OCI-LY7 (cell line): ENCODE measurements at regions not wholly inside any gene's neighbourhood (a gene's known extent, or its start where the extent isn't known, plus 50 kb on each side); places are given as distances from the start of the nearest gene placed in this dataset.

Source experiments
- BruUV-seq: library from RNA; stranded (reverse); fragments of 400-500 nt; replicated peaks from 2 replicates; lab custom pipeline; 2021; lab: Mats Ljungman, UMichigan
- CTCF ChIA-PET: fragments of 300-600 bp; sonication (Branson Sonifier 250); formaldehyde crosslinking; loops from one replicate; lab custom pipeline; 2022; ENCODE audit warnings: antibody characterized with exemption; ENCODE audit not compliant: unreplicated experiment; lab: Charles Lee
- POLR2A ChIA-PET: fragments of 300-600 bp; sonication (Branson Sonifier 250); formaldehyde crosslinking; loops from one replicate; lab custom pipeline; 2022; ENCODE audit warnings: antibody characterized with exemption; lab: Charles Lee
- DNase-seq: peaks from one replicate; pipeline ENCODE4 v3.0.0-alpha.2; 2015; ENCODE audit warnings: low spot score
- H2AFZ ChIP-seq: fragments of 200-600 bp; sonication (generic), shearing (Covaris generic); 2 replicates; pipeline ENCODE4 v1.6.1; 2014; ENCODE audit warnings: mild to moderate bottlenecking, antibody characterized with exemption, low read length, moderate library complexity
- H3K27ac ChIP-seq: fragments of 200-600 bp; sonication (generic); 2 replicates; pipeline ENCODE4 v1.5.1; 2014; ENCODE audit warnings: mixed run types, low read depth, mild to moderate bottlenecking, moderate library complexity, low read length, inconsistent platforms; ENCODE audit not compliant: poor library complexity, severe bottlenecking
- H3K36me3 ChIP-seq: fragments of 200-600 bp; sonication (generic); 2 replicates; pipeline ENCODE4 v1.6.1; 2014; ENCODE audit warnings: mild to moderate bottlenecking, antibody characterized with exemption, low read length, moderate library complexity, mixed read lengths; ENCODE audit not compliant: insufficient read depth
- H3K4me1 ChIP-seq: fragments of 200-600 bp; sonication (generic); 2 replicates; pipeline ENCODE4 v1.5.1; 2014; ENCODE audit warnings: mild to moderate bottlenecking, low read length; ENCODE audit not compliant: insufficient read depth, poor library complexity, severe bottlenecking
- H3K4me2 ChIP-seq: fragments of 200-600 bp; sonication (generic); 2 replicates; pipeline ENCODE4 v1.6.1; 2014; ENCODE audit warnings: mild to moderate bottlenecking, low read length
- H3K4me3 ChIP-seq: fragments of 200-600 bp; sonication (generic); 2 replicates; pipeline ENCODE4 v1.5.1; 2014; ENCODE audit warnings: mild to moderate bottlenecking, low read depth, low read length; ENCODE audit not compliant: poor library complexity, severe bottlenecking
- H3K79me2 ChIP-seq: fragments of 200-600 bp; sonication (generic); 2 replicates; pipeline ENCODE4 v1.6.1; 2016; ENCODE audit warnings: low read depth, mild to moderate bottlenecking, low read length, moderate library complexity, mixed read lengths; ENCODE audit not compliant: insufficient read depth
- H3K9me2 ChIP-seq: fragments of 200-600 bp; sonication (generic); 2 replicates; pipeline ENCODE4 v1.6.1; 2016; ENCODE audit warnings: mild to moderate bottlenecking, low read length, mixed read lengths; ENCODE audit not compliant: insufficient read depth
- H3K9me3 ChIP-seq: fragments of 200-600 bp; sonication (generic); 2 replicates; pipeline ENCODE4 v1.6.1; 2014; ENCODE audit warnings: mild to moderate bottlenecking, mixed run types, low read length, mixed read lengths
- H4K20me1 ChIP-seq: fragments of 200-600 bp; sonication (generic); 2 replicates; pipeline ENCODE4 v1.6.1; 2014; ENCODE audit warnings: mild to moderate bottlenecking, antibody characterized with exemption, low read length, moderate library complexity, mixed read lengths; ENCODE audit not compliant: insufficient read depth
- CTCF ChIP-seq: fragments of 200-600 bp; sonication (generic); conservative IDR thresholded peaks from 2 replicates; pipeline ENCODE4 v1.5.1; 2014; ENCODE audit warnings: mild to moderate bottlenecking, antibody characterized with exemption, low read length, moderate library complexity, mixed read lengths
- EZH2phosphoT487 ChIP-seq: fragments of 200-600 bp; sonication (generic); IDR thresholded peaks from 2 replicates; pipeline ENCODE4 v1.6.1; 2018; ENCODE audit warnings: low read depth, borderline replicate concordance, mild to moderate bottlenecking, mixed run types, antibody characterized with exemption, low read length, moderate library complexity, mixed read lengths
- intact Hi-C: fragments of 100-400 bp; cut with micrococcal nuclease; formaldehyde crosslinking; loops from one replicate; pipeline ENCODE4 v1.10.0; 2022; ENCODE audit not compliant: unreplicated experiment

- H2AFZ ChIP-seq = no peak overlapping the region
- DNase-seq = no peak
- H4K20me1 ChIP-seq = no peaks in the 10 kb centered on the region
- no TSS peak for BruUV-seq
- TF ChIP-seq CTCF (no peak), EZH2phosphoT487 (no peak)
- H3K27ac ChIP-seq = no peak overlapping the region
- ChIA-PET POLR2A (no interaction called here), CTCF (no interaction called here)
- H3K9me2 ChIP-seq = no peaks in the 10 kb centered on the region
- H3K4me3 ChIP-seq = no peak overlapping the region
- no peaks in the 10 kb centered on the region for H3K4me1 ChIP-seq
- H3K36me3 ChIP-seq = no peaks in the 10 kb centered on the region
- no peak overlapping the region for H3K4me2 ChIP-seq
- no peaks in the 10 kb centered on the region for H3K79me2 ChIP-seq
- intact Hi-C loops = no loop called here
- no peaks in the 10 kb centered on the region for H3K9me3 ChIP-seq
Measured at GRCh38 chr13:68064001-68064770, 834.0 kb upstream of the PCDH9 start.

GRCh38 chr13:68063181-68063580 is 833.0 kb upstream of the PCDH9 start:
- Histone ChIP-seq H3K9me2 (no peaks in the 10 kb centered on the region), H3K9me3 (no peaks in the 10 kb centered on the region), H3K4me1 (no peaks in the 10 kb centered on the region), H3K79me2 (no peaks in the 10 kb centered on the region), H3K36me3 (no peaks in the 10 kb centered on the region), H3K4me2 (no peak overlapping the region), H3K27ac (no peak overlapping the region), H3K4me3 (no peak overlapping the region), H4K20me1 (no peaks in the 10 kb centered on the region), H2AFZ (no peak overlapping the region)
- BruUV-seq = no TSS peak
- TF ChIP-seq EZH2phosphoT487 = no peak
- TF ChIP-seq CTCF = no peak
- POLR2A ChIA-PET = interaction anchor here (0.5 kb wide), 1 partner anchor 1020 kb away, joined by 3 read pairs; no protein-coding TSS in a partner anchor
- intact Hi-C loops = no loop called here
- DNase-seq = no peak
- CTCF ChIA-PET = no interaction called here

GRCh38 chr13:68057836-68058235 is 827.7 kb upstream of the PCDH9 start:
- Histone ChIP-seq H3K4me2 (no peak overlapping the region), H3K4me3 (no peak overlapping the region), H3K4me1 (no peaks in the 10 kb centered on the region), H4K20me1 (no peaks in the 10 kb centered on the region), H3K27ac (no peak overlapping the region), H3K9me3 (no peaks in the 10 kb centered on the region), H3K79me2 (no peaks in the 10 kb centered on the region), H3K9me2 (no peaks in the 10 kb centered on the region), H3K36me3 (no peaks in the 10 kb centered on the region), H2AFZ (no peak overlapping the region)
- ChIA-PET POLR2A (no interaction called here), CTCF (no interaction called here)
- DNase-seq = no peak
- intact Hi-C loops = no loop called here
- no TSS peak for BruUV-seq
- no peak for TF ChIP-seq EZH2phosphoT487
- no peak for TF ChIP-seq CTCF
